ENCODE measurements at regions not wholly inside any gene's neighbourhood (a gene's known extent, or its start where the extent isn't known, plus 50 kb on each side); places are given as distances from the start of the nearest gene placed in this dataset.

DNA sequence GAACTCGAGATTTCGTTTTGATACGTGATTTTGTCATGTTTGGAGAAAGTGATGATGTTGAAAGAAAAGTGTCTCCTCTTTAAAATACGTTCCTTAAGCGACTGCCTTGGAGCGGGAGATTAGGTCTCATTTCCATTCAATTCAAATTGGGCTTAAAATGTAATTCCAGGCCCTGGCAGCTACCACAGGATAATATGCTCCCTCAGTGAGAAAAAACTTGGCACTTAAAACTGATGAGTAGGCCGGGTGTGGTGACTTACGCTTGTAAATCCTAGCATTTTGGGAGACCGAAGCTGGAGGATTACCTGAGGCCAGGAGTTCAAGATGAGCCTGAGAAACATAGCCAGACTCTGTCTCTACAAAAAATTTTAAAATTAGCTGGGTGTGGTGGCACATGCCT lies 146.3 kb upstream of the L3MBTL4 start:
- TF ChIP-seq CTCF (IDR thresholded peaks at IDR 0.05) (no peak), EZH2 (IDR thresholded peaks at IDR 0.05; ENCODE audit: borderline replicate concordance, insufficient read depth, low read depth, low read length, poor library complexity, severe bottlenecking) (no peak)
